ENCODE measurements at regions not wholly inside any gene's neighbourhood (a gene's known extent, or its start where the extent isn't known, plus 50 kb on each side); places are given as distances from the start of the nearest gene placed in this dataset.

- TF ChIP-seq NELFE (IDR thresholded peaks at IDR 0.05; ENCODE audit: insufficient read depth, insufficient read length), result no peak
- TF ChIP-seq POLR2AphosphoS2 (IDR thresholded peaks at IDR 0.05; ENCODE audit: low read length), result no peak
- TF ChIP-seq ZKSCAN1 (IDR thresholded peaks at IDR 0.05; ENCODE audit: low read depth, low read length), result no peak
- TF ChIP-seq ETV5 (CRISPR knock-in tag; IDR thresholded peaks at IDR 0.05; ENCODE audit: low read depth), result no peak
- no peak for TF ChIP-seq GTF2F1 (IDR thresholded peaks at IDR 0.05; ENCODE audit: low read depth, low read length)
- TF ChIP-seq TFE3 (CRISPR knock-in tag; IDR thresholded peaks at IDR 0.05), result no peak
- TF ChIP-seq ZNF644 (tag; IDR thresholded peaks at IDR 0.05; ENCODE audit: low read depth), result no peak
Observed at GRCh38 chr14:53884601-53885000, 72.0 kb downstream of the BMP4 start (continued).

- in situ Hi-C loops (cut with MboI), result no loop called here
- WGBS (ENCODE audit: insufficient coverage, low coverage, missing lambda C conversion rate), result 0% methylated on average over 4 of the region's 4 CpGs
- no peak for DNase-seq (ENCODE audit: extremely low read depth in 1 of 4, low spot score in 3 of 4)
- H4K20me1 ChIP-seq (replicated peaks; ENCODE audit: control insufficient read depth, insufficient read depth, low read length), result no peaks in the 10 kb centered on the region
- ChIA-PET CTCF (ENCODE audit: low intra/inter-chr PET ratio) (no interaction called here), POLR2A (no interaction called here)
- H2AFZ ChIP-seq (ENCODE audit: low read depth, low read length), result no peak overlapping the region
- no peak overlapping the region for H3K4me3 ChIP-seq
- no peaks in the 10 kb centered on the region for H3K79me2 ChIP-seq (ENCODE audit: control insufficient read depth, insufficient read depth, low read length)
- H3K36me3 ChIP-seq (ENCODE audit: control insufficient read depth, insufficient read depth, low read length), result no peaks in the 10 kb centered on the region
- no peak for FAIRE-seq
- H3K9me3 ChIP-seq (replicated peaks; ENCODE audit: control insufficient read depth, insufficient read depth, low read depth, low read length), result no peaks in the 10 kb centered on the region
- H3K27ac ChIP-seq (ENCODE audit: extremely low read depth, low read depth, low read length), result no peak overlapping the region
- intact Hi-C loops (cut with micrococcal nuclease), result no loop called here
- BruUV-seq (replicated peaks), result no TSS peak
- no peaks in the 10 kb centered on the region for H3K27me3 ChIP-seq (ENCODE audit: control insufficient read depth in 2 of 2, insufficient read depth in 2 of 2, low read length in 2 of 2)
- no peaks in the 10 kb centered on the region for H3K4me1 ChIP-seq (replicated peaks in 1 of 2; ENCODE audit: control insufficient read depth in 2 of 2, insufficient read depth in 2 of 2, low read length in 2 of 2)
- no peak for ATAC-seq
- no peak for TF ChIP-seq TAL1 (IDR thresholded peaks at IDR 0.05)
- TF ChIP-seq KHSRP (IDR thresholded peaks at IDR 0.05), result no peak
- no peak for TF ChIP-seq TAF1 (IDR thresholded peaks at IDR 0.05; ENCODE audit: control insufficient read depth, extremely low read depth, insufficient read depth, low read length, severe bottlenecking)
- no peak for TF ChIP-seq CREBBP (IDR thresholded peaks at IDR 0.05; ENCODE audit: low read depth, low read length)
- no peak for TF ChIP-seq NCOA4 (IDR thresholded peaks at IDR 0.05; ENCODE audit: partially characterized antibody)
- no peak for TF ChIP-seq ID3 (CRISPR knock-in tag; IDR thresholded peaks at IDR 0.05)
- TF ChIP-seq ID3 (tag; IDR thresholded peaks at IDR 0.05), result no peak
- no peak for TF ChIP-seq ARID1B (IDR thresholded peaks at IDR 0.05)
- TF ChIP-seq FOXJ3 (CRISPR knock-in tag; IDR thresholded peaks at IDR 0.05), result no peak
- TF ChIP-seq ZBTB2 (IDR thresholded peaks at IDR 0.05), result no peak
- TF ChIP-seq ZBED1 (IDR thresholded peaks at IDR 0.05), result no peak
- TF ChIP-seq NFYB (IDR thresholded peaks at IDR 0.05; ENCODE audit: extremely low read depth, insufficient read length), result no peak
- no peak for TF ChIP-seq EP300 (IDR thresholded peaks at IDR 0.05; ENCODE audit: low read length)
- TF ChIP-seq BRCA1 (IDR thresholded peaks at IDR 0.05), result no peak
- no peak for TF ChIP-seq BRCA1 (CRISPR knock-in tag; IDR thresholded peaks at IDR 0.05)
- no peak for TF ChIP-seq SRSF1 (IDR thresholded peaks at IDR 0.05; ENCODE audit: low read depth, low read length)
- H3K9me1 ChIP-seq (ENCODE audit: control insufficient read depth, insufficient read depth, low read length), result no peaks in the 10 kb centered on the region
- H3K4me2 ChIP-seq (ENCODE audit: insufficient read depth, low read length), result no peak overlapping the region
- no peak overlapping the region for H3K9ac ChIP-seq (ENCODE audit: insufficient read depth in 1 of 2, low read depth in 2 of 2, low read length in 2 of 2)
Observed at GRCh38 chr14:53883739-53884138, 72.9 kb downstream of the BMP4 start.
